Forelimb muscle (tissue), 1 donor: ENCODE measurements at regions not wholly inside any gene's neighbourhood (a gene's known extent, or its start where the extent isn't known, plus 50 kb on each side); places are given as distances from the start of the nearest gene placed in this dataset.

ENCODE experiments used
- DNase-seq: peaks from one replicate; pipeline ENCODE4 v3.0.0-alpha.2; 2013; ENCODE audit warnings: low read depth

- no peak for DNase-seq
Measured at GRCh38 chr4:176627916-176628315, 164.8 kb downstream of the VEGFC start.

GRCh38 chr4:176631611-176632010 is 161.1 kb downstream of the VEGFC start:
- no peak for DNase-seq
